OCI-LY3 (cell line): ENCODE measurements at regions not wholly inside any gene's neighbourhood (a gene's known extent, or its start where the extent isn't known, plus 50 kb on each side); places are given as distances from the start of the nearest gene placed in this dataset.

Source experiments
- EZH2phosphoT487 ChIP-seq: fragments of 200-600 bp; shearing (Covaris generic); IDR thresholded peaks from 2 replicates; pipeline ENCODE4 v1.6.1; 2018; ENCODE audit warnings: antibody characterized with exemption, mixed run types, low read depth
- TF ChIP-seq, protein P1 (sequence below): fragments of 200-600, 300-600 bp; sonication (generic); IDR thresholded peaks from 2 replicates; pipeline ENCODE4 v1.5.1; 2014; ENCODE audit warnings: antibody characterized with exemption, low read length, low read depth

- TF ChIP-seq, protein P1, sequence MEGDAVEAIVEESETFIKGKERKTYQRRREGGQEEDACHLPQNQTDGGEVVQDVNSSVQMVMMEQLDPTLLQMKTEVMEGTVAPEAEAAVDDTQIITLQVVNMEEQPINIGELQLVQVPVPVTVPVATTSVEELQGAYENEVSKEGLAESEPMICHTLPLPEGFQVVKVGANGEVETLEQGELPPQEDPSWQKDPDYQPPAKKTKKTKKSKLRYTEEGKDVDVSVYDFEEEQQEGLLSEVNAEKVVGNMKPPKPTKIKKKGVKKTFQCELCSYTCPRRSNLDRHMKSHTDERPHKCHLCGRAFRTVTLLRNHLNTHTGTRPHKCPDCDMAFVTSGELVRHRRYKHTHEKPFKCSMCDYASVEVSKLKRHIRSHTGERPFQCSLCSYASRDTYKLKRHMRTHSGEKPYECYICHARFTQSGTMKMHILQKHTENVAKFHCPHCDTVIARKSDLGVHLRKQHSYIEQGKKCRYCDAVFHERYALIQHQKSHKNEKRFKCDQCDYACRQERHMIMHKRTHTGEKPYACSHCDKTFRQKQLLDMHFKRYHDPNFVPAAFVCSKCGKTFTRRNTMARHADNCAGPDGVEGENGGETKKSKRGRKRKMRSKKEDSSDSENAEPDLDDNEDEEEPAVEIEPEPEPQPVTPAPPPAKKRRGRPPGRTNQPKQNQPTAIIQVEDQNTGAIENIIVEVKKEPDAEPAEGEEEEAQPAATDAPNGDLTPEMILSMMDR, result no peak
- no peak for TF ChIP-seq EZH2phosphoT487
Measured at GRCh38 chr2:67727623-67728022, 330.5 kb downstream of the ETAA1 start.
